GM12878 (cell line): ENCODE measurements at regions not wholly inside any gene's neighbourhood (a gene's known extent, or its start where the extent isn't known, plus 50 kb on each side); places are given as distances from the start of the nearest gene placed in this dataset.

Experiments
- ATAC-seq: fragments of 200-7000 bp; cut with Tn5 transposase; 3 replicates; pipeline ENCODE4 v1.9.1; 2020; ENCODE audit warnings: mild to moderate bottlenecking, moderate library complexity
- BruUV-seq: library from RNA; stranded (reverse); fragments of 400-500 nt; replicated peaks from 2 replicates; lab custom pipeline; 2021; lab: Mats Ljungman, UMichigan
- CTCF ChIA-PET: fragments of 300-600 bp; sonication (Branson Sonifier 250); formaldehyde crosslinking; extraction: SDS; loops from one replicate; lab custom pipeline; 2021; ENCODE audit warnings: inconsistent platforms; lab: Yijun Ruan, JAX
- POLR2A ChIA-PET: fragments of 350-600 bp; formaldehyde crosslinking; extraction: SDS; loops from one replicate; lab custom pipeline; 2021; ENCODE audit warnings: inconsistent platforms; lab: Charles Lee
- RAD21 ChIA-PET: fragments of 300-600 bp; sonication (Branson Sonifier 250); formaldehyde crosslinking; loops from one replicate; lab custom pipeline; 2023; ENCODE audit warnings: antibody characterized with exemption; ENCODE audit not compliant: unreplicated experiment; lab: Charles Lee
- SMC1A ChIA-PET: fragments of 300-600 bp; sonication (Branson Sonifier 250); formaldehyde crosslinking; loops from one replicate; lab custom pipeline; 2023; ENCODE audit not compliant: unreplicated experiment, uncharacterized antibody; lab: Charles Lee
- DNase-seq: peaks from one replicate; pipeline ENCODE4 v3.0.0-alpha.2; 2011; ENCODE audit warnings: low read depth, low spot score
- FAIRE-seq: peaks from 3 replicates; lab custom pipeline; 2011; peaks lifted over from hg19 to GRCh38; lab: Jason Lieb, UNC
- H2AFZ ChIP-seq: 2 replicates; pipeline ENCODE4 v1.6.0; 2011; ENCODE audit warnings: low read depth, low read length, control low read depth; ENCODE audit not compliant: control insufficient read depth
- H3K27ac ChIP-seq: 2 replicates; pipeline ENCODE4 v1.5.1; 2011; ENCODE audit warnings: control low read depth; ENCODE audit not compliant: control insufficient read depth, insufficient read depth
- H3K27me3 ChIP-seq, 2 experiments: replicated peaks in 1 of 2; 2 replicates each; pipeline versions ENCODE4 v1.6.0 to v1.6.1; 2011; ENCODE audit warnings: low read length in 1 of 2; ENCODE audit not compliant: control insufficient read depth in 2 of 2, insufficient read depth in 2 of 2
- H3K36me3 ChIP-seq, 2 experiments: 2 replicates each; pipeline ENCODE4 v1.5.1; 2011; ENCODE audit warnings: low read length in 1 of 2; ENCODE audit not compliant: control insufficient read depth in 2 of 2, insufficient read depth in 2 of 2
- H3K4me1 ChIP-seq: 2 replicates; pipeline ENCODE4 v1.6.1; 2011; ENCODE audit warnings: mild to moderate bottlenecking, low read length, moderate library complexity, mixed read lengths; ENCODE audit not compliant: control insufficient read depth, insufficient read depth
- H3K4me2 ChIP-seq: 2 replicates; pipeline ENCODE4 v1.6.0; 2011; ENCODE audit warnings: control low read depth; ENCODE audit not compliant: control insufficient read depth, insufficient read depth
- H3K4me3 ChIP-seq: fragments of 200-600 bp; sonication (generic); 2 replicates; pipeline ENCODE4 v1.5.1; 2016
- H3K79me2 ChIP-seq: 2 replicates; pipeline ENCODE4 v1.6.0; 2011; ENCODE audit warnings: low read length; ENCODE audit not compliant: control insufficient read depth, insufficient read depth
- H3K9ac ChIP-seq: 2 replicates; pipeline ENCODE4 v1.8.0; 2011; ENCODE audit warnings: low read length, control low read depth, mixed read lengths; ENCODE audit not compliant: control insufficient read depth, insufficient read depth
- H3K9me3 ChIP-seq: replicated peaks from 3 replicates; pipeline ENCODE4 v1.5.1; 2011; ENCODE audit warnings: mild to moderate bottlenecking, low read length; ENCODE audit not compliant: control insufficient read depth, insufficient read depth
- H4K20me1 ChIP-seq: 2 replicates; pipeline ENCODE4 v1.6.0; 2011; ENCODE audit not compliant: control insufficient read depth, insufficient read depth
- ATF7 ChIP-seq: fragments of 450-650 bp; IDR thresholded peaks from 2 replicates; pipeline ENCODE4 v1.6.1; 2016; ENCODE audit warnings: low read depth, mild to moderate bottlenecking
- BHLHE40 ChIP-seq, 2 experiments: fragments of 450-650 bp in 1 of 2; IDR thresholded peaks; 2 replicates each; pipeline ENCODE4 v1.6.1; 2011 to 2017; ENCODE audit warnings: low read depth in 2 of 2, borderline replicate concordance in 1 of 2, improper control_type of control experiment in 1 of 2, low read length in 1 of 2, mild to moderate bottlenecking in 1 of 2
- DPF2 ChIP-seq: fragments of 450-650 bp; IDR thresholded peaks from 2 replicates; pipeline ENCODE4 v1.6.1; 2017; ENCODE audit warnings: mild to moderate bottlenecking
- EED ChIP-seq: sonication (generic); IDR thresholded peaks from 2 replicates; pipeline ENCODE4 v1.6.1; 2016; ENCODE audit warnings: antibody characterized with exemption, low read depth
- EGR1 ChIP-seq, 2 experiments: IDR thresholded peaks; 1 replicate in 1 of 2; 2 replicates in 1 of 2; pipeline ENCODE4 v1.6.1; 2011 to 2012; ENCODE audit warnings: low read depth in 2 of 2, low read length in 2 of 2, borderline replicate concordance in 1 of 2, mild to moderate bottlenecking in 1 of 2, moderate library complexity in 1 of 2
- ESRRA ChIP-seq: IDR thresholded peaks from 2 replicates; pipeline ENCODE4 v1.6.1; 2012; ENCODE audit warnings: mild to moderate bottlenecking, low read length, improper control_type of control experiment
- GATAD2B ChIP-seq: fragments of 450-650 bp; conservative IDR thresholded peaks from 2 replicates; pipeline ENCODE4 v1.6.1; 2017; ENCODE audit warnings: low read depth, mild to moderate bottlenecking, moderate library complexity
- KDM1A ChIP-seq: fragments of 200-600 bp; sonication (generic); IDR thresholded peaks from 2 replicates; pipeline ENCODE4 v1.6.1; 2016; ENCODE audit warnings: borderline replicate concordance
- MTA2 ChIP-seq: fragments of 450-650 bp; IDR thresholded peaks from 2 replicates; pipeline ENCODE4 v1.6.1; 2016; ENCODE audit warnings: low read depth, mild to moderate bottlenecking, moderate library complexity
- MYB ChIP-seq: fragments of 150-350 bp; IDR thresholded peaks from 2 replicates; pipeline ENCODE4 v1.6.1; 2014; ENCODE audit warnings: mild to moderate bottlenecking, low read depth, low read length, borderline replicate concordance
- POLR2A ChIP-seq: IDR thresholded peaks from 2 replicates; pipeline ENCODE4 v1.6.1; 2011; ENCODE audit warnings: low read depth, mild to moderate bottlenecking, low read length
- RAD21 ChIP-seq: IDR thresholded peaks from 2 replicates; pipeline ENCODE4 v1.6.1; 2011; ENCODE audit warnings: mild to moderate bottlenecking, low read depth, low read length, moderate library complexity; ENCODE audit not compliant: insufficient read depth
- STAT1 ChIP-seq: fragments of 450-650 bp; conservative IDR thresholded peaks from 2 replicates; pipeline ENCODE4 v1.6.1; 2014; ENCODE audit warnings: antibody characterized with exemption, mild to moderate bottlenecking
- STAT3 ChIP-seq: IDR thresholded peaks from 2 replicates; pipeline ENCODE4 v1.6.1; 2011; ENCODE audit warnings: low read depth, low read length, improper control_type of control experiment
- YBX1 ChIP-seq: fragments of 450-650 bp; IDR thresholded peaks from 2 replicates; pipeline ENCODE4 v1.6.1; 2016; ENCODE audit warnings: antibody characterized with exemption
- WGBS: methylation state at CpG from one replicate; pipeline ENCODE4 v1.1.6; 2016; ENCODE audit warnings: low lambda C conversion rate; ENCODE audit not compliant: insufficient replicate concordance, insufficient coverage; ENCODE audit errors: missing lambda C conversion rate; 5-methylcytosine and 5-hydroxymethylcytosine counted together
- in situ Hi-C: fragments of 300-500 bp; cut with MboI; formaldehyde crosslinking; loops from 9 replicates; pipeline ENCODE4 v1.14.3; 2018; ENCODE audit warnings: mixed read lengths
- intact Hi-C: fragments of 100-400 bp; cut with micrococcal nuclease; formaldehyde crosslinking; loops from one replicate; pipeline ENCODE4 v1.14.2; 2022; ENCODE audit not compliant: unreplicated experiment
- TF ChIP-seq, protein P1 (sequence below): fragments of 450-650 bp; IDR thresholded peaks from 2 replicates; pipeline ENCODE4 v1.6.1; 2016; ENCODE audit warnings: mild to moderate bottlenecking, moderate library complexity, borderline replicate concordance
- TF ChIP-seq, protein P2 (sequence below): IDR thresholded peaks from 2 replicates; pipeline ENCODE4 v1.6.1; 2012; ENCODE audit warnings: low read depth, low read length, improper control_type of control experiment
- TF ChIP-seq, protein P3 (sequence below): fragments of 450-650 bp; formaldehyde crosslinking; IDR thresholded peaks from 2 replicates; pipeline ENCODE4 v1.4.0; 2020; ENCODE audit warnings: mild to moderate bottlenecking, moderate library complexity

DNA sequence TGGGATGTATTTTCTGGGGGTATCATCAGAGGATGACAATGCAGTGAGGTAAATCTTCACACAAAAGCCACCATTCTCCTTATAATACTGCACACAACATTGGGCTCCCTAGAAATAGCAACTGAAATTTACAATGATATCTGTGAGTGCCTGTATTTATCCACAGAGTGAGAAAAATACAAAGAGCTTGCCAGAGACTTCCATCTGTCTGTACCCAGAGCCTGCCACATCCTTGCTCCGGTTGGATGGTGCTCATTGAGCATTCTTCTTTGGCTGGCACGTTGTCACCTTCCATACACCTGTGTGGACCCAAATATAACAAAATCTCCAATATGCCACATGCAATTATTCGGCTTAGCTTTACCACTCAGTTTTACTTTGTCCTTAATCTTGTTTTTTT, 189.5 kb upstream of the UFM1 start:
- no peaks in the 10 kb centered on the region for H3K9me3 ChIP-seq
- ChIA-PET SMC1A (no interaction called here), POLR2A (no interaction called here), CTCF (no interaction called here), RAD21 (no interaction called here)
- TF ChIP-seq STAT1: no peak
- TF ChIP-seq, protein P1, sequence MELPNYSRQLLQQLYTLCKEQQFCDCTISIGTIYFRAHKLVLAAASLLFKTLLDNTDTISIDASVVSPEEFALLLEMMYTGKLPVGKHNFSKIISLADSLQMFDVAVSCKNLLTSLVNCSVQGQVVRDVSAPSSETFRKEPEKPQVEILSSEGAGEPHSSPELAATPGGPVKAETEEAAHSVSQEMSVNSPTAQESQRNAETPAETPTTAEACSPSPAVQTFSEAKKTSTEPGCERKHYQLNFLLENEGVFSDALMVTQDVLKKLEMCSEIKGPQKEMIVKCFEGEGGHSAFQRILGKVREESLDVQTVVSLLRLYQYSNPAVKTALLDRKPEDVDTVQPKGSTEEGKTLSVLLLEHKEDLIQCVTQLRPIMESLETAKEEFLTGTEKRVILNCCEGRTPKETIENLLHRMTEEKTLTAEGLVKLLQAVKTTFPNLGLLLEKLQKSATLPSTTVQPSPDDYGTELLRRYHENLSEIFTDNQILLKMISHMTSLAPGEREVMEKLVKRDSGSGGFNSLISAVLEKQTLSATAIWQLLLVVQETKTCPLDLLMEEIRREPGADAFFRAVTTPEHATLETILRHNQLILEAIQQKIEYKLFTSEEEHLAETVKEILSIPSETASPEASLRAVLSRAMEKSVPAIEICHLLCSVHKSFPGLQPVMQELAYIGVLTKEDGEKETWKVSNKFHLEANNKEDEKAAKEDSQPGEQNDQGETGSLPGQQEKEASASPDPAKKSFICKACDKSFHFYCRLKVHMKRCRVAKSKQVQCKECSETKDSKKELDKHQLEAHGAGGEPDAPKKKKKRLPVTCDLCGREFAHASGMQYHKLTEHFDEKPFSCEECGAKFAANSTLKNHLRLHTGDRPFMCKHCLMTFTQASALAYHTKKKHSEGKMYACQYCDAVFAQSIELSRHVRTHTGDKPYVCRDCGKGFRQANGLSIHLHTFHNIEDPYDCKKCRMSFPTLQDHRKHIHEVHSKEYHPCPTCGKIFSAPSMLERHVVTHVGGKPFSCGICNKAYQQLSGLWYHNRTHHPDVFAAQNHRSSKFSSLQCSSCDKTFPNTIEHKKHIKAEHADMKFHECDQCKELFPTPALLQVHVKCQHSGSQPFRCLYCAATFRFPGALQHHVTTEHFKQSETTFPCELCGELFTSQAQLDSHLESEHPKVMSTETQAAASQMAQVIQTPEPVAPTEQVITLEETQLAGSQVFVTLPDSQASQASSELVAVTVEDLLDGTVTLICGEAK: no peak
- TF ChIP-seq, protein P2, sequence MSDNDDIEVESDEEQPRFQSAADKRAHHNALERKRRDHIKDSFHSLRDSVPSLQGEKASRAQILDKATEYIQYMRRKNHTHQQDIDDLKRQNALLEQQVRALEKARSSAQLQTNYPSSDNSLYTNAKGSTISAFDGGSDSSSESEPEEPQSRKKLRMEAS: no peak
- TF ChIP-seq EED: no peak
- TF ChIP-seq DPF2: no peak
- no peak for TF ChIP-seq ATF7
- TF ChIP-seq MTA2: no peak
- no peak for TF ChIP-seq BHLHE40 (IDR thresholded peaks at IDR 0.05; ENCODE audit: borderline replicate concordance in 1 of 2, low read depth in 2 of 2, low read length in 1 of 2)
- TF ChIP-seq POLR2A: no peak
- TF ChIP-seq GATAD2B: no peak
- TF ChIP-seq ESRRA: no peak
- TF ChIP-seq EGR1 (IDR thresholded peaks at IDR 0.05; ENCODE audit: borderline replicate concordance in 1 of 2, low read depth in 2 of 2, low read length in 2 of 2): no peak
- no peak for TF ChIP-seq YBX1
- TF ChIP-seq KDM1A: no peak
- no peak for TF ChIP-seq RAD21
- TF ChIP-seq STAT3: no peak
- no peak for TF ChIP-seq MYB
- TF ChIP-seq, protein P3, sequence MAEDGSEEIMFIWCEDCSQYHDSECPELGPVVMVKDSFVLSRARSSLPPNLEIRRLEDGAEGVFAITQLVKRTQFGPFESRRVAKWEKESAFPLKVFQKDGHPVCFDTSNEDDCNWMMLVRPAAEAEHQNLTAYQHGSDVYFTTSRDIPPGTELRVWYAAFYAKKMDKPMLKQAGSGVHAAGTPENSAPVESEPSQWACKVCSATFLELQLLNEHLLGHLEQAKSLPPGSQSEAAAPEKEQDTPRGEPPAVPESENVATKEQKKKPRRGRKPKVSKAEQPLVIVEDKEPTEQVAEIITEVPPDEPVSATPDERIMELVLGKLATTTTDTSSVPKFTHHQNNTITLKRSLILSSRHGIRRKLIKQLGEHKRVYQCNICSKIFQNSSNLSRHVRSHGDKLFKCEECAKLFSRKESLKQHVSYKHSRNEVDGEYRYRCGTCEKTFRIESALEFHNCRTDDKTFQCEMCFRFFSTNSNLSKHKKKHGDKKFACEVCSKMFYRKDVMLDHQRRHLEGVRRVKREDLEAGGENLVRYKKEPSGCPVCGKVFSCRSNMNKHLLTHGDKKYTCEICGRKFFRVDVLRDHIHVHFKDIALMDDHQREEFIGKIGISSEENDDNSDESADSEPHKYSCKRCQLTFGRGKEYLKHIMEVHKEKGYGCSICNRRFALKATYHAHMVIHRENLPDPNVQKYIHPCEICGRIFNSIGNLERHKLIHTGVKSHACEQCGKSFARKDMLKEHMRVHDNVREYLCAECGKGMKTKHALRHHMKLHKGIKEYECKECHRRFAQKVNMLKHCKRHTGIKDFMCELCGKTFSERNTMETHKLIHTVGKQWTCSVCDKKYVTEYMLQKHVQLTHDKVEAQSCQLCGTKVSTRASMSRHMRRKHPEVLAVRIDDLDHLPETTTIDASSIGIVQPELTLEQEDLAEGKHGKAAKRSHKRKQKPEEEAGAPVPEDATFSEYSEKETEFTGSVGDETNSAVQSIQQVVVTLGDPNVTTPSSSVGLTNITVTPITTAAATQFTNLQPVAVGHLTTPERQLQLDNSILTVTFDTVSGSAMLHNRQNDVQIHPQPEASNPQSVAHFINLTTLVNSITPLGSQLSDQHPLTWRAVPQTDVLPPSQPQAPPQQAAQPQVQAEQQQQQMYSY: no peak
- 15% methylated on average over 3 of the region's 3 CpGs for WGBS
- DNase-seq (no peak), FAIRE-seq (no peak), ATAC-seq (no peak)
- no peaks in the 10 kb centered on the region for H3K4me1 ChIP-seq
- H3K79me2 ChIP-seq: no peaks in the 10 kb centered on the region
- H3K4me2 ChIP-seq: no peak overlapping the region
- intact Hi-C loops: no loop called here
- no TSS peak for BruUV-seq
- no peak overlapping the region for H2AFZ ChIP-seq
- H3K27ac ChIP-seq: no peak overlapping the region
- no peaks in the 10 kb centered on the region for H3K27me3 ChIP-seq
- H3K36me3 ChIP-seq: no peaks in the 10 kb centered on the region
- no peak overlapping the region for H3K9ac ChIP-seq
- H4K20me1 ChIP-seq: no peaks in the 10 kb centered on the region
- H3K4me3 ChIP-seq: no peak overlapping the region
- in situ Hi-C loops: no loop called here
